HG03521 (cell line): ENCODE measurements at regions not wholly inside any gene's neighbourhood (a gene's known extent, or its start where the extent isn't known, plus 50 kb on each side); places are given as distances from the start of the nearest gene placed in this dataset.

Source experiments
- ATAC-seq: cut with Tn5 transposase; IDR thresholded peaks from one replicate; pipeline ENCODE4 v1.9.1; 2021; ENCODE audit warnings: mild to moderate bottlenecking, moderate library complexity; ENCODE audit not compliant: unreplicated experiment

DNA sequence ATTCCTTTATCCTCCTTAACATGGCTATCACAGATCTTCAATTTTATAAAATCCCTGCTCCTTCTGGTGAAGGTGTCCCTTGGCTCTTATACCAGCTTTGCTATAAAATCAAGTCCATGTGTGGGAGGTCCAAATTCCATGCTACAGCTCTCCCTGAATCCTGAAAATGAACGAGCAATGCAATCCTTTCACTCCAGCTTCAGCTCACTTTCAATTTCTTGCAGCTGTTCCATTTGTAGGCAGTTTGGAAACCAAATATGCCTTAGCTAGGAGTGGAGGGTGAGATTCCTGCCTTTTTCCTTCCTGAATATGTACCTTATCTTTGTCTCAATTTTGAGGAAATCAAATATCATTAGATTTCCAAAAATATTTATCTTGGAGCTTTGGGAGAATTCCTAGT, 402.6 kb downstream of the TTLL7 start:
- no peak for ATAC-seq

DNA sequence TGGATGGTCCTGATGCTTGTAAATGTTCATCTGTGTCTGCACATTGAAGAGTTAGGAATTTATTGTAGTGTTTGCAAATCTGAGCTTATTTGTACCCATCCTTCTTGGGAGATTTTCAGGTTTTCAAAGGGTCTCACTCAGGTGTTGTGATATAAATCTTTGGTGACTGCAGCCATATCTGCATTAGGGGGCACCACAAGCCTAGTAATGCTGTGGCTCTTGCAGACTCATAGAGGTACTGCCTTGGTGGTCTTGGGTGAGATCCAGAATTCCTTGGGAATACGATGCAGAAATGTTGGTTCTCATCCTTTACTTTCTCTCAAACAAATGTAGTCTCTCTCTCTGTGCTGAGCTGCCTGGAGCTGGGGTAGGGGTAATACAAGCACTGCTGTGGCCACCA, 405.9 kb downstream of the TTLL7 start:
- no peak for ATAC-seq

DNA sequence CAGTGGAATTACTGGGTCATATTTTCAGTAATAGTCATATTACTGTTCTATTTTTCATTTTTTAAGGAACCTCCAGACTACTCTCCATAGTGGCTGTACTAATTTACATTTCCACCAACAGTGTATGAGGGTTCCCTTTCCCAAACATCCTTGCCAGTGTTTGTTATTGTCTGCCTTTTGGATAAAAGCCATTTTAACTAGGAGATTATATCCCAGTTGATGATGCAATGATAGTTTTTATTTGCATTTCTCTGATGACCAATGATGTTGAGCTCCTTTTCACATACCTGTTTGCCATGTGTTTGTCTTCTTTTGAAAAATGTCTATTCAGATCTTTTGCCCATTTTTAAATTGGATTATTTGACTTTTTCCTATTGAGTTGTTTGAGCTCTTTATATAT, 410.8 kb downstream of the TTLL7 start:
- no peak for ATAC-seq

DNA sequence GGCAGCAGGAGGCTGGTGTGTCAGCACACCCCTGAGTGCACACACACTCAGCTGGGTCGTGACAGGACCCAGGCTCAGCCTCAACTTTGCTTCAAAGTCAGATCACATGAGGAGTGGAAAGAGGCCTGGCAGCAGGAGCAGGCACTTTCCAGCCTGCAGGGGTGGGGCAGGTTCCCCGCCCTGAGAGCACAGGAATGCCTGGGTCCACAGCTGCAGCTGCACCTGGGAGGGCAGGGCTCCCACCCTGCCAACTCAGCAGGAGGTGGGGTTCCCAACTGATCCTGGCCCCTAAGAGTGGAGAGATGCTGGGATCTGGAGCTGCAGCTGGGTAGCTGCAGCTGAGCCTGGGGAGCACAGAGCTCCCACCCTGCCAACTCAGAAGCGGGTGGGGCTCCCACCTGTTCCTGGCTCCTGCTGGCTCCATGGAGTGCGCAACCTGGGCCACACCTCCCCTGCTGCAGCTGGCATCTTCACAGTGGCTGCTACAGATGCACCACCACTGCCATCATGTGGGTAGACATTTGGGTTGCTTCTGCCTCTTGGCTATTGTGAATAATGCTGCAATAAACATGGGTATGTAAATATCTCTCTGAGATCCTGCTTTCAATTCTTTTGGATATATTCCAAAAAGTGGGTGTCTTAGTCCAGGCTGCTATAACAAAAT, 415.4 kb downstream of the TTLL7 start:
- no peak for ATAC-seq

DNA sequence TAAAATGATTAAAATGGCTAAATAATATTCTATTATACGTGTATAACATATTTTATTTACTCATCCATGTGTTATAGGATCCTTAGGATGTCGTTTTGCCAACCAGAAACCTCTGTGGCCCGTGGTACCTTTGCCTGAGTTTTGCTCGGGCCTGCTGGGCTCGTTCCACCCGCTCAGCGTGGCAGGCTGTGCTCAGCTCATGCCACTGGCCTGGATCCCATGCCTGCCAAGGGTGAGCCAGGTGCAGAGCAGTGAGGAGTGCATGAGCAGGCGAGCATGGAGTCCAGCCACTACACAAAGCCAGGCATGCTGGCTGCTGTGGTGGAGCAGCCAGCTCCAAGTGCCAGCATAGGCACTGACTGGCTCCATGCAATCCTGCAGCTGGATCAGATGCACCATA, 417.2 kb downstream of the TTLL7 start:
- ATAC-seq: no peak

DNA sequence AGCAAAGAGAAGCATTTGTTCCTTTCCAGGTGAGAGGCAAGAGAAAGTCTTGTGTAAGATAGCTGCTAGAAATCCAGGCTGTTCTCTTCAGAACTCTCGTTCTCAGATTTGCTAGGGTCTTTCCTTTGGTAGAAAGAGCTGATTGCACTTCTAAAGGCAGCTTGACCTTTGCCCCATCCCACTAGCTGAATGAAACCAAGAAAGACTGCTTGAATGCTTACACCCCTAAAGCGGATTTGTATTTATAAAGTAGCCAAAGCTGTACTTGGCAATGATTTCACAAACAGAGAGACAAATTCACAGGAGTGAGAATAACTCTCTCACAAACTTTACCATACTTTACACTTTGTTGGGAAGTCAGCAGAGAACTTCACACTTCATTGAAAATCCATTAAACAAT, 424.1 kb downstream of the TTLL7 start:
- no peak for ATAC-seq

DNA sequence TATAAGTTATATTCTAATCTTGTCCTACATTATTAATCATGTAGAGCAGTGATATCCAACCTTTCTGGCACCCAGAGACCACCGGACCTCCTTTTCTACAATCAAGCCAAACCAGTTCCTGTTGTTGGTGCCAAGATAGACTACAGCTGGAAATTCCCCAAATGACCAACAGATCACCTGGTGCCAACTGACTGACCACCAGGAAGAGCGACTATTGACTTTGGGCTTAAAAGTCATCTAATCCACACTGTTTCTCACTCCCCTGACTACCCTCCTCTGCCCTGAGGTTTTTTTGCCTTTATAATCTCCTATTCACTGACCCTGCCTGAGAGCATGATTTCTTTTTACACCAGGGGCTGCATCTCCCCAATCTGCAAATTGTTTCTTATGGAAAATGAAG, 425.2 kb downstream of the TTLL7 start:
- no peak for ATAC-seq

DNA sequence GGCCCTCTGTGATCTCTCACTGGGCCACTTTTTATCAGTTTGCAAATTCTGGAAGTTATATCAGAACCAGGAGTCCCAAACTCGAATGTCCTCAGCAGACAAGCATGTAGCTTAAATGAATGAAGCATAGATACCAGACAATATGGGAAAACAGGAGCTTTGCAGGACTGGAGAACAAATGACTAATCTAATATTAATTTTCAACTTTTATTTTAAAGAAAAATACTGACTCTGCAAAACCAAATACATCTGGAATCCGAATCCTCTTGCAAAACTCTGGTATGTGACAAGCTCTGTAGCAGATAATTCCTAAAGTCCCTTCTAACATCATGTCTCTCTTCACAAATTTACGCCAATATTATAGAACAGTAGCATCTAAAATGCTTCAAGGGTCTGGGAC, 427.4 kb downstream of the TTLL7 start:
- ATAC-seq: no peak

DNA sequence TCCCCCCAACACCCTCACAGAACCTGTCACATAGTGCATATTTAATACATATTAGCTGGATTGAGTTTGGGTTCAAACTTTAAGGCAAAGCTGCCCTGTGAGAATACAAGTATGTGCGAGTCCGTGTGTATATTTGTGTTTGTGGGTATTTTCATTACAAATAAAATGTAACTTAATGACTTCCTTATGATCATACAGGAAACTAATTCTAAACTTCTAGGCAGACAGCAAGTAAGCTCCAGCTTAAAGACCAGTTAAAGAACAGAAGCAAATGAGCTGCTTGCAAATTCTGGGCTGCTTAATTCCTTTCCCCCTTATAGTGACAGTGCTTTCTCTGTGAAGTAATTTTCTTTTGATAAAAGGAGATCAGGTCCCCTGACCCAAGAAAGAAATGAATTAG, 437.6 kb downstream of the TTLL7 start:
- no peak for ATAC-seq

DNA sequence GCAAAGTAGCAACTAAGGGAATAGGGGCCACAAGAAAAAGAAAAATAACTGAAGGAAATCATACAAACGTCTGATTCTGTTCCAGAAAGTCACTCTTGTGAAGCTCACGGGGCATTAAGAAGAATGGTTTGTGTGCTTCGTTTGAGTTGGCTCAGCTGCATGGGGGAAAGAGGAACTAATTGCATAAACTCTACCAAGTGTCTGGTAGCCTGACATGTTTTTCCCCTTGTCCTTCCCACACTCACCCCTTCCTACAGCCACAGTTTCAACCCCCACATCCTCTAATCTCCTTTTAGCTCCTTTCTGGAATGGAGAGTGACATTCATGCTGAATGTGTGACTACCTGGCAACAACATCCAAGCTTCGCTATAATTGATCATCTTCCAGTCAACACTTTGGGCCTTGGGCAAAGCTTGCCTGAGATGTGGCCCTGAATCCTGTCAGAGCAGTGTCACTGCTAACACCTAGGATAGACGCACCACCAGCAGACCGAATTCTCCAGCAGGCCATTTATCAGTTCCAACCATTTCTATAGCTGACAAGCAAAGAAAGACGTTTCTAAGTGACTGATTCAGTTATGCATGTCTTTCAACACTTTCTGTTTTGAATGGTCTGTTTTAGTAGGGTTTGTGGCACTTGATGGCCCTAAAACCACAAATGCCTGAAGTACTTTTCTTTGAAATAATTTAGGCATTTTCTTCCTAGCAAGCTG, 439.6 kb downstream of the TTLL7 start:
- no peak for ATAC-seq

DNA sequence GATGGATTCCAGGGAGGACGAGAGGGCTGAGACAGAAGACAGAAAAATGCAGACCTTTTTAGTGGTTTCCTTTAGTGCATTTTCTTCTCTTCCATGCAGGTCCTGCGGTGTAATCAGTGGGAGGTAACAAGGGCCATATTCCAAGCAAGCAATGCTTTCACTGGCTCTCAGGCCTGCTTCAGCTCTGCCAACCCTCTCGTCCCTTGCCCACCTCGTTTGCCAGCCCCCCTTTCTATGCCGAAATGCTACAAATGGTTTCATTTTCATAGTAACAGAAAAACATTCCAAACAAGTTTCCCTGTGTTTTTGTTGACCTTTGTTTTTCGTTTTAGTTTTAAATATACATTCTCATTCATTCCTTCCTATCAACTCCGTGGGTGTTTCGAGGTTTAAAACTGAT, 443.1 kb downstream of the TTLL7 start:
- ATAC-seq: no peak

DNA sequence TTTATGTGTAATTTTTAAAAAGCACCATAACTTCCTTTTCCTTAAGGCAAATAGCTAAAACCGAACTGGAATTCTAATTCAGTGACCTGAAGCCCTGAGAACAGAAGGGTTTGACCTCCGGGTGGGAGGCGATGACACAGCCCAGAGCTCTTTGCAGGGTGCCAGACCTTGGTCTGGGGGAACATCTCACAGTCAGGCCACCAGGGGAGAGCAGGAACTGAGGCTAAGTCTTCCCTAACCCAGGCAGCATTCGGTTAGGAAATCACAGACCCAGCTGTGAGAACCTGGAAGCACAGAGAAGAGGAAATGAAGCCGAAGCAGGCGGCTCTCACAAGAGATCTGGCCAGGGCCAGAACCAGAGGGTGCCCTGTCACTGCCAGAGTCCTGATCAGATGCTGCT, 444.8 kb downstream of the TTLL7 start:
- no peak for ATAC-seq

DNA sequence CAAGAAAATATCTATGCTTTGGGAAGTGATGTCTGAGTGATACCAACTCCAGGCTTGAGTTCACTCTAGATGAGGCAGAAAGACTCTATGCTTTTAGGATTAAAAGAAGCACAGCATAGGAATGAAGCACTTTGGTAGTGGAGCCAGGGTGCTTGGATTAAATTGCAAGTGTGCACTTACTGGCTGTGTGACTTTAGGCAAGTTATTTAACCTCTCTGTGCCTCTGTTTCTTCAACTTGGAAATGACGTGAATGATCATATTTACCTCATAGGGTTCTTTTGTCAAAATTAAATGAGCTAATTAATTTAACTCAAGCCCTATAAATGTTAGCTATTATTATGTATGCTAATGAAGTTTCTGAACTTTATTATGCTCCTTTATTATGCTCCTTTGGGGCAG, 446.1 kb downstream of the TTLL7 start:
- ATAC-seq: no peak

DNA sequence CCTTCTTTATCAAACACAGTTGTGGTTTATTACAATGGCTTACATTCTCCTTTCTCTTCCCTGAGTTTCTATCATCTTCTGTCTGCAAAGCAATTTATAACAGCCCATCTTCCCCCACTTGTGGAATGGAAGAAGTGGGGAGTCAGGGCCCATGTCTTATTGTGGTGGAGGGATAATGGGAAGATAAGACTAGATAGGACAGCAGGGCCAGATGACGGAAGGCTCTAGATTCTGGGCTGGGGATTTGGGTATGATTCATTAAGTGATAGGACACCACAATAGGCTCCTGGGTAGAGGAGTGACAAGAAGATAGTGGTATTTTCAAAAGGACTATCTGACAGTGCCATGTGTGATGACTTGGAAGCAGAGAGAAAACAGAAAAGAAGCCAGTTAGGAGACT, 450.6 kb downstream of the TTLL7 start:
- ATAC-seq: no peak

DNA sequence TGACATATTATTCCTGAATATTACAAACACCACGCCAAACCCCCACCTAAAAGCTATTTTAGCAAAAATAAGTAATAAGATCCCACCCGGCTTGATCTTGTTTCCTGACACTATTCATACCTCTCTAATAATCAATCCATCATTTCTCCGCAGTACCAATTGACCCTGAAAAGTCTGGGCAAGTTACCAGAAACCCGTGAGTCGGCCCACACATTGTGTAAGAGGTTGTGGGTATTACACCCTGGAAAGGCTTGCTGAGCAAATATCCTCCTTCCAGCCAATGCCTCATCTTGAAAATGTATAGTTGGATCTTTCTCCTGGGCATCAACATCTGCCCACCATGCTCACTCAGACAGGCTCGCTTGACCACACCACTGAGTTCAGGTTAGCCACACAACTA, 451.0 kb downstream of the TTLL7 start:
- no peak for ATAC-seq

DNA sequence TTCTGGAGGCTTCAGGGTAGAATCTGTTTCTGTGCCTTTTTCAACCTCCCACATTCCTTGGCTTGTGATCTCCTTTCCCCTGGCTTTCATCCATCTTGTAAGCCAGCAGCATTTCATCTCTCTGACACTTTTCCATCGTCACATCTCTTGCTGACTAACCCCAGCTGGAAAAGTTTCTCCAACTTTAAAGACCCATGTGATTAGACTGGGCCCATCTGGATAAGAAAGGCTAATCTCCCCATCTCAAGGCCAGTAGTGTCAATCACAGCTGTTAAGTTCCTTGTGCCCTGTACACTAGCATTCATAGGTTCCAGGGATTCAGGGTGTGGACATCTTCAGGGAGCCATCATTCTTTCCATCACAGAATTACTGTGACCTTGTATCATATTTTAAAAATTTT, 452.1 kb downstream of the TTLL7 start:
- no peak for ATAC-seq

DNA sequence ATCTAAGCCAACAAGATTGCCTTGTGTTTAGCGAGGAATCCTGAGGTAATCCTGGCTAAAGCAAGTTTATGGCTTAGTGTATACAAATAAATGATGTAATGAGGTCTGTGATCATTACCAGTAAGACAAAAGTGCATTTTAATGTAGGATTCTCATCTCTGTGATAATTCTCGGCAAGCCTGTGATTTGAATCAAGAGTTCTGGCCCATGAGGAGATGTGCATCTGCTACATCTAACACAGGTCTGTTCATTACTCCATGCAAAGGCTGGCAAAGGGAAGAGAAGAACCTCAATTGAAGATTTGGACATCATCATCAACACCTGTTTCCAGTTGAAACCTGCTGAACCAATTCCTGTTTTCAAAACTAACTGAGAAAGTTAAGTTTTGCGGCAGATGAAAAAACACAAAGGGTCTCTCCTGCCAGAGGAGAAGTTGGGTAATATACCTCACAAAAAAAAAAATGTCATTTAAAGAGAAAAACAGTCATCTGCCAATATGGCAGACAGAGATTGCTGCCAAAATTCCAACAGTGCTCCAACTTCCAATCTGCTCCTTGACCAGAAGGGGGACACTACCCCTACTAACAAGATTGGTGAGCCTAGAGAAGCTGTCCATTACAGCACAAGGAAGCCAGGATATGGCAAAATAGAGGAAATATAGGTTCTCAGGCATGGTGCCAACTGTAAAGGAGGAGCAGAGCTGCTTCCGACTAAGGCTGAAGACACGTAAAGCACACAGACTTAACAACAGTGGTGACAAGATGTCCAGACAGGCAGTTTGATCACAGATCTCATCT, 453.7 kb downstream of the TTLL7 start:
- no peak for ATAC-seq

DNA sequence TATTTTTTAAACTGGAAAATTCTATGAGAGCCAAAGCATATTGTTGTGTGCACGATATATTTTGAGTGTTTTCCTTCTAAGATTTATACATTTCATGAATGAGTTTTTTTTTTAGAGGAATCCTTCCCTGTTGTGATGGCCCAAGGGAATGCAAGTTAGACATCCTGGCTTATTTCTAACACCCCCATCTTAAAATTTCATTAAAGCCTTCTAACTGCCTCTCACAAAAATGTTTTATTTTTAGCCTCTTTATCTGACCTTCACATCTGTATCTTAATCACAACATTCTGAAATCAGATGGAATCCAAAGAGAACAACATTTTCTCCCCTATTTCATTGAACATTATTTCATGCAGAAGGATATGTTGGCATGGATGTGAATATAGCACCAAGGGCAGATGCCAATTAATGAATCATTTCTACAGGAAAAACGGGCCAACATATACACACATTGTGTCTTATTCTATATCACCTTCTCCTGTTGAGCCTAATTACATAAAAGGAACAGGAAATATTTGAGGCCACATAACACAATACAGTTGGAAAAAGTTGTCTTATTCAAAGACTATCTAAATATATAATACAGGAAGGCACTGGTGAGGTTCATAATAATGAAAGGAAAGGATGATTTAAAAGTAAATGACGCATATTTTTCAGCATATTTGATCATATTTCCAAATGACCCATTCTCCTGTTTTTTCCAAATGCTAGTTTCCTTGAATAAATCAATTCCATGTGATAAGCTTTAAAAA, 455.5 kb downstream of the TTLL7 start:
- ATAC-seq: no peak

DNA sequence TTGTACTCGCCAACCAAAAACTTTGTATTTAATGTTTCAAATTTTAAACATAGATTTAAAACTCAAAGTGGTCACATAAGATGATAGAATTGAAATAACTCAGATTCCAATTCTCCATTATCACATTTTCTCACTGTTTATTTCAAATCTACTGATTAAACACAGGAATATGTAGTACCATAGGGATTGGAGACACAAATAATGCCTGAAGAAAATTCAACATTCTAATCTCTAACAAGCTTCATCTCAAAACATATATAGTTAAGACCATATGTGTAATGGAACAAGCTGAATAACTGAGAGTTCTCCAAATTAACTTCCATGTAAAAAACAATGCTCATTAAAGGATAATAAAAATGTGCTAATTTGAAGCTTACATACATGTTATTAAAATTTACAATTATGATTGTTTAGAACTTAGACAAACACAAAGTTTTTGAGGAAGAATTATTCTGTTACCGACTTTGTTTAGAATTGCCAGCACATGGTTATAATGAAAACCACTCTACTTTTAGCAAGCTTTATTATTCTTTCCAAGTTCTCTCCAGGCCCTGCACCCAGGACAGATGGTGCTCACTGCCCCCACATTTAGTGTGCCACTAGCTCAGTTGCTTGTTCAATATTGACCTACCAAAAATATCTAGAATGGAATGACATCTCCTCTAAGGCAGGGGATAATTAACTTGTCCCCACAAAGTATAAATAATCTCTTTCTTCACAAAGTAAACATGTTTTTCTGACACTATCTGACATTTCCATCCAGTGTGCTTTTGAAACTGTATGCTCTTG, 467.2 kb downstream of the TTLL7 start:
- no peak for ATAC-seq

DNA sequence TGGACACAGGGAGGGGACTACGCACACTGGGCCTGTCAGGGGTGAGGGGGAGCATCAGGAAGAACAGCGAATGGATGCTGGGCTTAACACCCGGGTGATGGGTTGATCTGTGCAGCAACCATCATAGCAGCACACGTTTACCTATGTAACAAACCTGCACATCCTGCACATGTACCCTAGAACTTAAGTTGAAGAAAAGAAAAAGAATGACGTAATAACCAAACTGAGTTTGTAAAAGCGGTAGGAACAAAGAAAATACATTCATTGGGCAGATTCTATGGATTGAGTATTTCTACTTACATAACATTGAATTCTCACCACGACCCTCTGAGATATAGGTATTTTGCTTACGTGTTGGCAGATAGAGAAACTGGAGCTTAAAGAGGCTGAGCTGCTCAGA, 468.4 kb downstream of the TTLL7 start:
- ATAC-seq: no peak

DNA sequence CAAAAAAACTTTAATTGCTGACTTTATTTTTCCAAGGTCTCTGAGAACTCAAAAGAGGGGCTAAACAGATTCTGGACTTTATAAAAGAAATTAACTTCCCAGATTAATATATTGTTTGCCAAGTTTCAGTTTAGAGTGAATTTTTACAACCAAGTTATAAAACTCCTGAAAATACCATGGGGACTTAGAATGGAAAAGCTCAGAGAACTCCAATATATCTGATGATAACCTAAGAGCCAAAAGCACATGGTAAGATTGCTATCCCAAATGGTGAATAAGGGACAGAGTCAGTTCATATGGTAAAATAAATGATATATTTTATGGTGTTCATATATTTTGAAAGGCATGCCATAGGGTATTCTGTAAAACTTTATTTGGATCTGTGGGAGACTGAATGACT, 470.9 kb downstream of the TTLL7 start:
- no peak for ATAC-seq
